NCI-H2029 (cell line): ENCODE measurements at regions not wholly inside any gene's neighbourhood (a gene's known extent, or its start where the extent isn't known, plus 50 kb on each side); places are given as distances from the start of the nearest gene placed in this dataset.

ENCODE experiments used
- DNase-seq: peaks from one replicate; lab custom pipeline; 2025; lab: John Stamatoyannopoulos, UW

- DNase-seq: no peak
Observed at GRCh38 chr14:58846682-58847465, 209.1 kb downstream of the DACT1 start.

- DNase-seq: no peak
Observed at GRCh38 chr14:58848365-58848764, 210.6 kb downstream of the DACT1 start.

GRCh38 chr14:58849601-58850000 lies 211.8 kb downstream of the DACT1 start:
- DNase-seq: no peak

- no peak for DNase-seq
Observed at GRCh38 chr14:58850011-58850410, 212.2 kb downstream of the DACT1 start.

GRCh38 chr14:58861586-58861985 lies 223.8 kb downstream of the DACT1 start:
- no peak for DNase-seq

GRCh38 chr14:58862416-58863160 lies 224.8 kb downstream of the DACT1 start:
- DNase-seq: no peak

- DNase-seq: no peak
Observed at GRCh38 chr14:58863661-58864345, 226.0 kb downstream of the DACT1 start.

GRCh38 chr14:58864751-58865513 lies 227.2 kb downstream of the DACT1 start:
- no peak for DNase-seq

GRCh38 chr14:58865514-58866281 lies 227.9 kb downstream of the DACT1 start:
- no peak for DNase-seq

GRCh38 chr14:58866391-58866790 lies 228.6 kb downstream of the DACT1 start:
- no peak for DNase-seq

- no peak for DNase-seq
Observed at GRCh38 chr14:58870961-58871360, 233.2 kb downstream of the DACT1 start.

GRCh38 chr14:58871573-58871972 lies 233.8 kb downstream of the DACT1 start:
- no peak for DNase-seq

GRCh38 chr14:58872061-58872460 lies 234.3 kb downstream of the DACT1 start:
- no peak for DNase-seq

GRCh38 chr14:58873228-58873953 lies 235.6 kb downstream of the DACT1 start:
- DNase-seq: no peak

- no peak for DNase-seq
Observed at GRCh38 chr14:58875613-58876012, 237.9 kb downstream of the DACT1 start.

- no peak for DNase-seq
Observed at GRCh38 chr14:58876608-58877007, 238.8 kb downstream of the DACT1 start.

GRCh38 chr14:58878439-58879139 lies 240.8 kb downstream of the DACT1 start:
- DNase-seq: no peak

- DNase-seq: no peak
Observed at GRCh38 chr14:58881433-58881832, 243.7 kb downstream of the DACT1 start.

- DNase-seq: no peak
Observed at GRCh38 chr14:58882577-58883018, 244.8 kb downstream of the DACT1 start.

- DNase-seq: no peak
Observed at GRCh38 chr14:58884442-58884841, 246.7 kb downstream of the DACT1 start.
